OCI-LY7 (cell line): ENCODE measurements at regions not wholly inside any gene's neighbourhood (a gene's known extent, or its start where the extent isn't known, plus 50 kb on each side); places are given as distances from the start of the nearest gene placed in this dataset.

Source experiments
- BruUV-seq: library from RNA; stranded (reverse); fragments of 400-500 nt; replicated peaks from 2 replicates; lab custom pipeline; 2021; lab: Mats Ljungman, UMichigan
- CTCF ChIA-PET: fragments of 300-600 bp; sonication (Branson Sonifier 250); formaldehyde crosslinking; loops from one replicate; lab custom pipeline; 2022; ENCODE audit warnings: antibody characterized with exemption; ENCODE audit not compliant: unreplicated experiment; lab: Charles Lee
- POLR2A ChIA-PET: fragments of 300-600 bp; sonication (Branson Sonifier 250); formaldehyde crosslinking; loops from one replicate; lab custom pipeline; 2022; ENCODE audit warnings: antibody characterized with exemption; lab: Charles Lee
- DNase-seq: peaks from one replicate; pipeline ENCODE4 v3.0.0-alpha.2; 2015; ENCODE audit warnings: low spot score
- H2AFZ ChIP-seq: fragments of 200-600 bp; sonication (generic), shearing (Covaris generic); 2 replicates; pipeline ENCODE4 v1.6.1; 2014; ENCODE audit warnings: mild to moderate bottlenecking, antibody characterized with exemption, low read length, moderate library complexity
- H3K27ac ChIP-seq: fragments of 200-600 bp; sonication (generic); 2 replicates; pipeline ENCODE4 v1.5.1; 2014; ENCODE audit warnings: mixed run types, low read depth, mild to moderate bottlenecking, moderate library complexity, low read length, inconsistent platforms; ENCODE audit not compliant: poor library complexity, severe bottlenecking
- H3K36me3 ChIP-seq: fragments of 200-600 bp; sonication (generic); 2 replicates; pipeline ENCODE4 v1.6.1; 2014; ENCODE audit warnings: mild to moderate bottlenecking, antibody characterized with exemption, low read length, moderate library complexity, mixed read lengths; ENCODE audit not compliant: insufficient read depth
- H3K4me1 ChIP-seq: fragments of 200-600 bp; sonication (generic); 2 replicates; pipeline ENCODE4 v1.5.1; 2014; ENCODE audit warnings: mild to moderate bottlenecking, low read length; ENCODE audit not compliant: insufficient read depth, poor library complexity, severe bottlenecking
- H3K4me2 ChIP-seq: fragments of 200-600 bp; sonication (generic); 2 replicates; pipeline ENCODE4 v1.6.1; 2014; ENCODE audit warnings: mild to moderate bottlenecking, low read length
- H3K4me3 ChIP-seq: fragments of 200-600 bp; sonication (generic); 2 replicates; pipeline ENCODE4 v1.5.1; 2014; ENCODE audit warnings: mild to moderate bottlenecking, low read depth, low read length; ENCODE audit not compliant: poor library complexity, severe bottlenecking
- H3K79me2 ChIP-seq: fragments of 200-600 bp; sonication (generic); 2 replicates; pipeline ENCODE4 v1.6.1; 2016; ENCODE audit warnings: low read depth, mild to moderate bottlenecking, low read length, moderate library complexity, mixed read lengths; ENCODE audit not compliant: insufficient read depth
- H3K9me2 ChIP-seq: fragments of 200-600 bp; sonication (generic); 2 replicates; pipeline ENCODE4 v1.6.1; 2016; ENCODE audit warnings: mild to moderate bottlenecking, low read length, mixed read lengths; ENCODE audit not compliant: insufficient read depth
- H3K9me3 ChIP-seq: fragments of 200-600 bp; sonication (generic); 2 replicates; pipeline ENCODE4 v1.6.1; 2014; ENCODE audit warnings: mild to moderate bottlenecking, mixed run types, low read length, mixed read lengths
- H4K20me1 ChIP-seq: fragments of 200-600 bp; sonication (generic); 2 replicates; pipeline ENCODE4 v1.6.1; 2014; ENCODE audit warnings: mild to moderate bottlenecking, antibody characterized with exemption, low read length, moderate library complexity, mixed read lengths; ENCODE audit not compliant: insufficient read depth
- CTCF ChIP-seq: fragments of 200-600 bp; sonication (generic); conservative IDR thresholded peaks from 2 replicates; pipeline ENCODE4 v1.5.1; 2014; ENCODE audit warnings: mild to moderate bottlenecking, antibody characterized with exemption, low read length, moderate library complexity, mixed read lengths
- EZH2phosphoT487 ChIP-seq: fragments of 200-600 bp; sonication (generic); IDR thresholded peaks from 2 replicates; pipeline ENCODE4 v1.6.1; 2018; ENCODE audit warnings: low read depth, borderline replicate concordance, mild to moderate bottlenecking, mixed run types, antibody characterized with exemption, low read length, moderate library complexity, mixed read lengths
- intact Hi-C: fragments of 100-400 bp; cut with micrococcal nuclease; formaldehyde crosslinking; loops from one replicate; pipeline ENCODE4 v1.10.0; 2022; ENCODE audit not compliant: unreplicated experiment

DNA sequence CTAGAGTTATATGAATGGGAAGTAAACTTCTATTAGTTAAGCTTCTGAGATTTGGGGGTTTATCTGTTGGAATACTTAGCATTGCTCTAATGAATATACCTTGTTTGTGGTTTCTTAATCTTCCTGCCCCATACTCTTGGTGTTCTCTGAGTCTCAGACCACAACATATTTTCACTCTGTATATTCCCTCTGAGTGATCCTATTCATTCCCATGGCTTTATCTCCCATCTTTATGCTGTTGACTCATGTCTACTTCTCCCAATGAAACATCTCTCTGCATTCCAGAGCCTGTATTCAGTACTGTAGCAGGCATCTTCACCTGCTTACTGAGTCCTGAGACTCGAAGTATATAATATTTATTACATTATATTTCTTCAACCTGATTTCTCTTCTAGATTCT is 283.7 kb upstream of the MAP3K7 start:
- Histone ChIP-seq H3K27ac (no peak overlapping the region), H3K9me2 (no peaks in the 10 kb centered on the region), H3K4me1 (no peaks in the 10 kb centered on the region), H3K36me3 (no peaks in the 10 kb centered on the region), H3K9me3 (no peaks in the 10 kb centered on the region), H4K20me1 (no peaks in the 10 kb centered on the region), H2AFZ (no peak overlapping the region), H3K4me2 (no peak overlapping the region), H3K4me3 (no peak overlapping the region), H3K79me2 (no peaks in the 10 kb centered on the region)
- no TSS peak for BruUV-seq
- POLR2A ChIA-PET: interaction anchor here (0.6 kb wide), 1 partner anchor 225 kb away, joined by 4 read pairs; no protein-coding TSS in a partner anchor
- CTCF ChIA-PET: no interaction called here
- TF ChIP-seq EZH2phosphoT487: no peak
- TF ChIP-seq CTCF: no peak
- no peak for DNase-seq
- intact Hi-C loops: no loop called here

DNA sequence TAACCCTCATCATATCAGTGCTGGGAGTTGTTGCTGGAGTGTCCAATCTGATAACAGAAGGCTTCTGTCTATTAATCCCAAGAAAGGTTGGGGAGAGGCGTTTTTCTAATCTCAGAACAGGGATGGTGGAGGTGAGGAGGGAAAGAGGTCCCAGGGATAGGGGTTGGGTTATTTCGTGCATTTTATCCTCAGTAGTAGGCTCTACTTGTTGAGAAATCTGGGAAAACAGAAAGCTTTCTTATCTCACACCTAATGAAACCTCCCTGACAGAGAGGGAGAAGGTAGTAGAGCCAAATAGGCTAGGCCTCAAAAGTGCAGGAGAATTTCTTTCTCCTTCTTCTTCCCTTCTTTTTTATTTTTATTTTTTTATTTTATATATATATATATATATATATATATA is 281.8 kb upstream of the MAP3K7 start:
- no peaks in the 10 kb centered on the region for H3K36me3 ChIP-seq
- H3K9me2 ChIP-seq: no peaks in the 10 kb centered on the region
- no peak for DNase-seq
- no peak overlapping the region for H3K4me2 ChIP-seq
- H3K4me1 ChIP-seq: no peaks in the 10 kb centered on the region
- POLR2A ChIA-PET: interaction anchor here (0.7 kb wide), 1 partner anchor 18 kb away, joined by 3 read pairs; no protein-coding TSS in a partner anchor
- H2AFZ ChIP-seq: no peak overlapping the region
- no peak overlapping the region for H3K4me3 ChIP-seq
- CTCF ChIA-PET: no interaction called here
- H3K9me3 ChIP-seq: no peaks in the 10 kb centered on the region
- no peaks in the 10 kb centered on the region for H4K20me1 ChIP-seq
- no peaks in the 10 kb centered on the region for H3K79me2 ChIP-seq
- TF ChIP-seq CTCF (no peak), EZH2phosphoT487 (no peak)
- BruUV-seq: no TSS peak
- H3K27ac ChIP-seq: no peak overlapping the region
- intact Hi-C loops: no loop called here

- Histone ChIP-seq H3K4me3 (no peak overlapping the region), H3K79me2 (no peaks in the 10 kb centered on the region), H3K9me3 (no peaks in the 10 kb centered on the region), H3K36me3 (no peaks in the 10 kb centered on the region), H3K27ac (no peak overlapping the region), H2AFZ (no peak overlapping the region), H3K4me1 (no peaks in the 10 kb centered on the region), H4K20me1 (no peaks in the 10 kb centered on the region), H3K9me2 (no peaks in the 10 kb centered on the region), H3K4me2 (no peak overlapping the region)
- ChIA-PET POLR2A (interaction anchor here (0.7 kb wide), 1 partner anchor 18 kb away, joined by 3 read pairs; no protein-coding TSS in a partner anchor), CTCF (no interaction called here)
- no TSS peak for BruUV-seq
- intact Hi-C loops: no loop called here
- TF ChIP-seq EZH2phosphoT487 (no peak), CTCF (no peak)
- DNase-seq: no peak
Observed at GRCh38 chr6:90868256-90868655, 281.4 kb upstream of the MAP3K7 start.
